GM12865 (cell line): ENCODE measurements at regions not wholly inside any gene's neighbourhood (a gene's known extent, or its start where the extent isn't known, plus 50 kb on each side); places are given as distances from the start of the nearest gene placed in this dataset.
A peak's percentile ranks its signal among the peaks of the same experiment; 100 is the strongest.

ENCODE experiments used
- DNase-seq: peaks from one replicate; pipeline ENCODE4 v3.0.0; 2010; ENCODE audit warnings: low read depth
- H3K4me3 ChIP-seq: 2 replicates; pipeline ENCODE4 v1.5.1; 2011; ENCODE audit warnings: mild to moderate bottlenecking, low read depth, low read length, control low read depth
- CTCF ChIP-seq: IDR thresholded peaks from 2 replicates; pipeline ENCODE4 v1.5.1; 2011; ENCODE audit warnings: low read length, control low read depth, low read depth, inconsistent platforms; ENCODE audit not compliant: insufficient read depth; ENCODE audit errors: missing control alignments

GRCh38 chr4:121256887-121257466 lies 92.9 kb upstream of the TNIP3 start:
- no peak for TF ChIP-seq CTCF
- DNase-seq, result no peak
- H3K4me3 ChIP-seq, result no peak overlapping the region

- no peak overlapping the region for H3K4me3 ChIP-seq
- peak; percentile 89 for DNase-seq
- no peak for TF ChIP-seq CTCF
Measured at GRCh38 chr4:121255986-121256750, 92.0 kb upstream of the TNIP3 start.

GRCh38 chr4:121253961-121254360 lies 89.8 kb upstream of the TNIP3 start:
- no peak overlapping the region for H3K4me3 ChIP-seq
- TF ChIP-seq CTCF, result no peak
- peak; percentile 64 for DNase-seq

- peak; percentile 70 for DNase-seq
- TF ChIP-seq CTCF, result peak; percentile 86
- no peak overlapping the region for H3K4me3 ChIP-seq
Measured at GRCh38 chr4:121252224-121252806, 88.2 kb upstream of the TNIP3 start.

GRCh38 chr4:121248747-121249146 lies 84.6 kb upstream of the TNIP3 start:
- TF ChIP-seq CTCF, result no peak
- no peak overlapping the region for H3K4me3 ChIP-seq
- DNase-seq, result no peak

GRCh38 chr4:121246698-121247097 lies 82.6 kb upstream of the TNIP3 start:
- TF ChIP-seq CTCF, result no peak
- DNase-seq, result no peak
- no peak overlapping the region for H3K4me3 ChIP-seq
